Spleen (tissue), 11 donors: ENCODE measurements at regions not wholly inside any gene's neighbourhood (a gene's known extent, or its start where the extent isn't known, plus 50 kb on each side); places are given as distances from the start of the nearest gene placed in this dataset.

Experiments used
- DNase-seq: peaks from one replicate; pipeline ENCODE4 v3.0.0-alpha.2; 2020
- H3K27ac ChIP-seq, 8 donors: fragments of 200-600 bp; sonication (generic) in 7 of 8; 1 replicate in 4 of 8; 2 replicates in 4 of 8; pipeline versions ENCODE4 v1.5.0 to v1.8.0; 2016 to 2021; ENCODE audit warnings: inconsistent platforms in 4 of 8, mild to moderate bottlenecking in 4 of 8, moderate library complexity in 1 of 8
- H3K27me3 ChIP-seq, 7 donors: fragments of 200-600 bp; sonication (generic) in 6 of 7; replicated peaks in 1 of 7; 1 replicate in 4 of 7; 2 replicates in 3 of 7; pipeline versions ENCODE4 v1.5.0 to v1.8.0; 2016 to 2021; ENCODE audit warnings: inconsistent platforms in 3 of 7, mild to moderate bottlenecking in 1 of 7
- H3K36me3 ChIP-seq, 6 donors: fragments of 200-600 bp; sonication (generic) in 5 of 6; 1 replicate in 4 of 6; 2 replicates in 2 of 6; pipeline versions ENCODE4 v1.5.0 to v1.8.0; 2016 to 2021; ENCODE audit warnings: inconsistent platforms in 2 of 6
- H3K4me1 ChIP-seq, 6 donors: fragments of 200-600 bp; sonication (generic) in 5 of 6; 1 replicate in 3 of 6; 2 replicates in 3 of 6; pipeline versions ENCODE4 v1.5.0 to v1.8.0; 2016 to 2021; ENCODE audit warnings: inconsistent platforms in 3 of 6
- H3K4me3 ChIP-seq, 8 donors: fragments of 200-600 bp; sonication (generic) in 7 of 8; 1 replicate in 4 of 8; 2 replicates in 4 of 8; pipeline versions ENCODE4 v1.5.0 to v1.8.0; 2016 to 2021; ENCODE audit warnings: inconsistent platforms in 4 of 8, mild to moderate bottlenecking in 4 of 8, moderate library complexity in 2 of 8
- H3K9me3 ChIP-seq, 8 donors: fragments of 200-600 bp; sonication (generic) in 7 of 8; 1 replicate in 4 of 8; 2 replicates in 4 of 8; pipeline versions ENCODE4 v1.5.0 to v1.8.0; 2016 to 2021; ENCODE audit warnings: inconsistent platforms in 4 of 8
- POLR2A ChIP-seq, 3 donors: fragments of 450-650 bp; IDR thresholded peaks; one replicate each; pipeline ENCODE4 v1.5.1; 2017; ENCODE audit warnings: antibody characterized with exemption in 3 of 3, mild to moderate bottlenecking in 1 of 3
- POLR2AphosphoS5 ChIP-seq, 3 donors: sonication (generic); formaldehyde crosslinking; IDR thresholded peaks; one replicate each; pipeline ENCODE4 v1.5.1; 2017; ENCODE audit warnings: antibody characterized with exemption in 3 of 3
- WGBS, 5 donors: extraction: QIAGEN DNeasy Blood & Tissue Kit in 3 of 5; methylation state at CpG; one replicate each; pipeline versions ENCODE4 v1.1.5 to v1.1.7; 2013 to 2018; 5-methylcytosine and 5-hydroxymethylcytosine counted together
- intact Hi-C: fragments of 100-400 bp; cut with DNase I; formaldehyde crosslinking; loops from one replicate; pipeline ENCODE4 v1.15.0; 2023; ENCODE audit warnings: low total_unique reads
- TF ChIP-seq, protein P1 (sequence below), 11 experiments: fragments of 200-600 bp in 7 of 11; fragments of 450-650 bp in 4 of 11; sonication (generic) in 4 of 11; IDR thresholded peaks in 8 of 11; conservative IDR thresholded peaks in 3 of 11; 1 replicate in 7 of 11; 2 replicates in 4 of 11; pipeline versions ENCODE4 v1.4.0 to v1.8.0; 2016 to 2021; ENCODE audit warnings: antibody characterized with exemption in 11 of 11, inconsistent platforms in 4 of 11, mild to moderate bottlenecking in 1 of 11
- donor health status: healthy with polysubstance abuse.
- donor health status: DM: no; HTN: no; CAD: no; lungs with moderate emphysema.
- donor health status: DM: no; HTN: no; CAD: no.
- donor health status: Bipolar disorder and iron deficiency.
- donor health status: healthy.
- donor health status: DM: no; HTN: no; CAD: no.
- donor health status: DM: yes; HTN: yes; CAD: no.

DNA sequence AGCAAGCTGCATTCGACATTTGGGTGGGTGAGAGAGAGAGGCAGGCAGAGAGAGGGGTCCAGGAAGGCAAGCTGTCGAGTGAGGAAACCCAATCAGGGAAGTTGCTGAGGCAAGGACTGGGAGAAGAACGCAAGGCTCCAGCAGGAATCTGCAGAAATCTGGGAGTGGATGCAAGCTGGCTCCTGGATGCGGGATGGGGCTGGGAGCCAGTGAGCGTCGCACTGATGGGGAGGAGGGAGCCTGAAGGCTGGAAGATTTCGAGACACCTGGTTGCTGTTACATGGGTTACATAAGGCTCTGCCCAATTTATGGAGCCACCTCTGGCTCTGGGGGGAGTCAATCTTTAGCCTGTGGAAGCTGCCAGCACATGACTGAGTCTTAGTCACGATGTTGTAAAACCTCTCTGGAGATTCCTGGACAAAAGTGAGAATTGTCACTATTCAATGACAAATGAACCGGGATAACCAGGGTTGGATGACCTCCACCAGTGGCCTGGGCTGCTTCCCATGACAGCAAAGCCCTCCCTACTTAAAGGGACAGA is 51.1 kb upstream of the ADRB1 start:
- WGBS, 5 donors, result 74 to 86% (median 77%) methylated on average over 9 of the region's 9 CpGs
- Histone ChIP-seq H3K36me3 (no peaks in the 10 kb centered on the region), H3K9me3 (peaks cover 0 to 3% (median 0%) of the 10 kb centered on the region in 8 donors), H3K27me3 (no peaks in the 10 kb centered on the region), H3K4me3 (no peak overlapping the region), H3K4me1 (peaks cover 0 to 16% (median 7%) of the 10 kb centered on the region in 6 donors), H3K27ac (no peak overlapping the region)
- intact Hi-C loops, result no loop called here
- DNase-seq, result no peak
- TF ChIP-seq, protein P1, sequence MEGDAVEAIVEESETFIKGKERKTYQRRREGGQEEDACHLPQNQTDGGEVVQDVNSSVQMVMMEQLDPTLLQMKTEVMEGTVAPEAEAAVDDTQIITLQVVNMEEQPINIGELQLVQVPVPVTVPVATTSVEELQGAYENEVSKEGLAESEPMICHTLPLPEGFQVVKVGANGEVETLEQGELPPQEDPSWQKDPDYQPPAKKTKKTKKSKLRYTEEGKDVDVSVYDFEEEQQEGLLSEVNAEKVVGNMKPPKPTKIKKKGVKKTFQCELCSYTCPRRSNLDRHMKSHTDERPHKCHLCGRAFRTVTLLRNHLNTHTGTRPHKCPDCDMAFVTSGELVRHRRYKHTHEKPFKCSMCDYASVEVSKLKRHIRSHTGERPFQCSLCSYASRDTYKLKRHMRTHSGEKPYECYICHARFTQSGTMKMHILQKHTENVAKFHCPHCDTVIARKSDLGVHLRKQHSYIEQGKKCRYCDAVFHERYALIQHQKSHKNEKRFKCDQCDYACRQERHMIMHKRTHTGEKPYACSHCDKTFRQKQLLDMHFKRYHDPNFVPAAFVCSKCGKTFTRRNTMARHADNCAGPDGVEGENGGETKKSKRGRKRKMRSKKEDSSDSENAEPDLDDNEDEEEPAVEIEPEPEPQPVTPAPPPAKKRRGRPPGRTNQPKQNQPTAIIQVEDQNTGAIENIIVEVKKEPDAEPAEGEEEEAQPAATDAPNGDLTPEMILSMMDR (IDR thresholded peaks at IDR 0.05 in 8 of 11, conservative IDR thresholded peaks at IDR 0.05 in 3 of 11), result no peak
- TF ChIP-seq POLR2A (IDR thresholded peaks at IDR 0.05) (no peak), POLR2AphosphoS5 (IDR thresholded peaks at IDR 0.05) (no peak)

DNA sequence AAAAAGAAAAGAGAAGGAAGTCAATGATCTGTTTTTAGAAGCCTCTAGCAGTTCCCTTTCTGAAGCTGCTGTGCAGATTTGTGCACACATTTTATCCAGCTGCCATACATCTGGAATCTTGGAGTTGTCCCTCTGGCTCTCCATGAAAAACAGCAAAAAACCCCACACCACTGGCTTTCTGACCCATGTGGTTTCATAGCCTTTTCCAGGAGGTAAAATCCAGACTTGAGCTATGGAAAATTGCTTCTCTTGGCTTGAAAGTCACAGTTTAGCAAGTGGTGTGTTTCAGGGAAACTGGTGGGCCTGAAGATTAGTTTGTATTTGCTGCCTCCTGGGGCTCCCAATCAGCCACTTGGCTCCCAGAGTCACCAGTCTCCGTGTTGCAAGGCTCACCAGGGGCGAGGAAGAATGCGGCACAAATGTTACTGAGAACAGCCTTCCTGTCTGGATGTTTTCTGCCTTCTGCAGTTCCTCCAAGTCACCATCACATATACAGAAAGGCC is 50.1 kb upstream of the ADRB1 start:
- DNase-seq, result no peak
- Histone ChIP-seq H3K9me3 (no peaks in the 10 kb centered on the region), H3K4me1 (peaks cover 0 to 20% (median 9%) of the 10 kb centered on the region in 6 donors), H3K27me3 (no peaks in the 10 kb centered on the region), H3K4me3 (no peak overlapping the region), H3K27ac (no peak overlapping the region), H3K36me3 (no peaks in the 10 kb centered on the region)
- TF ChIP-seq, protein P1 (IDR thresholded peaks at IDR 0.05 in 8 of 11, conservative IDR thresholded peaks at IDR 0.05 in 3 of 11), result no peak
- no peak for TF ChIP-seq POLR2A (IDR thresholded peaks at IDR 0.05)
- TF ChIP-seq POLR2AphosphoS5 (IDR thresholded peaks at IDR 0.05), result no peak
- WGBS, 5 donors, result 33 to 47% (median 39%) methylated on average over 3 of the region's 3 CpGs; no CpG with 5 or more reads in 1 of the 5 donors
- intact Hi-C loops, result no loop called here
